Loucy (cell line): ENCODE measurements at regions not wholly inside any gene's neighbourhood (a gene's known extent, or its start where the extent isn't known, plus 50 kb on each side); places are given as distances from the start of the nearest gene placed in this dataset.

Source experiments
- H2AFZ ChIP-seq: fragments of 200-600 bp; sonication (generic); 2 replicates; pipeline ENCODE4 v1.6.0; 2016; ENCODE audit warnings: antibody characterized with exemption, mild to moderate bottlenecking, low read length, moderate library complexity
- H3F3A ChIP-seq: fragments of 200-600 bp; 2 replicates; pipeline ENCODE4 v1.6.0; 2016; ENCODE audit warnings: antibody characterized with exemption, low read depth, mild to moderate bottlenecking
- H3K27me3 ChIP-seq: fragments of 200-600 bp; sonication (generic); 2 replicates; pipeline ENCODE4 v1.6.1; 2014; ENCODE audit warnings: low read length, mild to moderate bottlenecking; ENCODE audit not compliant: insufficient read depth, poor library complexity, severe bottlenecking
- H3K36me3 ChIP-seq: fragments of 200-600 bp; sonication (generic); 2 replicates; pipeline ENCODE4 v1.6.1; 2016; ENCODE audit warnings: low read length; ENCODE audit not compliant: insufficient read depth
- H3K4me1 ChIP-seq: fragments of 200-600 bp; sonication (generic); 2 replicates; pipeline ENCODE4 v1.5.1; 2014; ENCODE audit warnings: low read length, mild to moderate bottlenecking; ENCODE audit not compliant: insufficient read depth, poor library complexity, severe bottlenecking
- H3K4me2 ChIP-seq: fragments of 200-600 bp; sonication (generic); 2 replicates; pipeline ENCODE4 v1.6.0; 2014; ENCODE audit warnings: antibody characterized with exemption, low read length, low read depth, mild to moderate bottlenecking; ENCODE audit not compliant: poor library complexity, severe bottlenecking
- H3K4me3 ChIP-seq: fragments of 200-600 bp; sonication (generic); 2 replicates; pipeline ENCODE4 v1.5.1; 2014; ENCODE audit warnings: low read length, mild to moderate bottlenecking, mixed read lengths; ENCODE audit not compliant: poor library complexity, severe bottlenecking
- H3K79me2 ChIP-seq: fragments of 200-600 bp; sonication (generic); 2 replicates; pipeline ENCODE4 v1.6.1; 2014; ENCODE audit warnings: low read length; ENCODE audit not compliant: insufficient read depth
- H3K9ac ChIP-seq: fragments of 200-600 bp; sonication (generic); 2 replicates; pipeline ENCODE4 v1.6.0; 2014; ENCODE audit warnings: mild to moderate bottlenecking, low read depth, low read length, moderate library complexity; ENCODE audit not compliant: poor library complexity, severe bottlenecking
- H3K9me2 ChIP-seq: fragments of 200-600 bp; sonication (generic); replicated peaks from 2 replicates; pipeline ENCODE4 v1.6.1; 2016; ENCODE audit warnings: low read depth, low read length, mixed read lengths
- H3K9me3 ChIP-seq: fragments of 200-600 bp; sonication (generic); 2 replicates; pipeline ENCODE4 v1.6.1; 2014; ENCODE audit warnings: mild to moderate bottlenecking, antibody characterized with exemption, low read length, low read depth; ENCODE audit not compliant: insufficient read depth
- H4K20me1 ChIP-seq: fragments of 200-600 bp; sonication (generic); 2 replicates; pipeline ENCODE4 v1.6.0; 2014; ENCODE audit warnings: antibody characterized with exemption, low read length, mild to moderate bottlenecking; ENCODE audit not compliant: insufficient read depth, poor library complexity, severe bottlenecking
- CTCF ChIP-seq: fragments of 200-600 bp; sonication (generic); conservative IDR thresholded peaks from 2 replicates; pipeline ENCODE4 v1.5.1; 2014; ENCODE audit warnings: mild to moderate bottlenecking, antibody characterized with exemption, low read length
- EZH2phosphoT487 ChIP-seq: fragments of 200-600 bp; IDR thresholded peaks from 2 replicates; pipeline ENCODE4 v1.6.1; 2018; ENCODE audit warnings: antibody characterized with exemption, mild to moderate bottlenecking, moderate library complexity, borderline replicate concordance

- H3K36me3 ChIP-seq, result no peaks in the 10 kb centered on the region
- no peaks in the 10 kb centered on the region for H4K20me1 ChIP-seq
- no peak for TF ChIP-seq EZH2phosphoT487
- TF ChIP-seq CTCF, result no peak
Measured at GRCh38 chr12:116459916-116460663, 99.1 kb upstream of the MAP1LC3B2 start.

GRCh38 chr12:116461060-116461459 is 98.1 kb upstream of the MAP1LC3B2 start:
- Histone ChIP-seq H3K27me3 (no peaks in the 10 kb centered on the region), H3K4me3 (no peak overlapping the region), H3K4me1 (no peaks in the 10 kb centered on the region), H3K9me2 (no peaks in the 10 kb centered on the region), H4K20me1 (no peaks in the 10 kb centered on the region), H3K36me3 (no peaks in the 10 kb centered on the region), H3K9me3 (no peaks in the 10 kb centered on the region), H3K4me2 (no peak overlapping the region), H3F3A (no peaks in the 10 kb centered on the region), H2AFZ (no peak overlapping the region), H3K9ac (no peak overlapping the region), H3K79me2 (no peaks in the 10 kb centered on the region)
- TF ChIP-seq CTCF (no peak), EZH2phosphoT487 (no peak)

More at GRCh38 chr12:116459916-116460663, 99.1 kb upstream of the MAP1LC3B2 start:
- Histone ChIP-seq H3K4me2 (no peak overlapping the region), H3K9me3 (no peaks in the 10 kb centered on the region), H3K9ac (no peak overlapping the region), H3K4me1 (no peaks in the 10 kb centered on the region), H3K27me3 (no peaks in the 10 kb centered on the region), H3F3A (no peaks in the 10 kb centered on the region), H3K4me3 (no peak overlapping the region), H3K79me2 (no peaks in the 10 kb centered on the region), H3K9me2 (no peaks in the 10 kb centered on the region), H2AFZ (no peak overlapping the region)

- H3K9ac ChIP-seq, result no peak overlapping the region
- no peaks in the 10 kb centered on the region for H3K4me1 ChIP-seq
- no peaks in the 10 kb centered on the region for H3K9me3 ChIP-seq
- no peaks in the 10 kb centered on the region for H3F3A ChIP-seq
- no peaks in the 10 kb centered on the region for H3K36me3 ChIP-seq
- H3K4me3 ChIP-seq, result no peak overlapping the region
- no peaks in the 10 kb centered on the region for H3K79me2 ChIP-seq
- H3K4me2 ChIP-seq, result no peak overlapping the region
- TF ChIP-seq EZH2phosphoT487 (no peak), CTCF (no peak)
- no peaks in the 10 kb centered on the region for H4K20me1 ChIP-seq
- no peak overlapping the region for H2AFZ ChIP-seq
- no peaks in the 10 kb centered on the region for H3K27me3 ChIP-seq
- no peaks in the 10 kb centered on the region for H3K9me2 ChIP-seq
Measured at GRCh38 chr12:116463366-116463765, 95.8 kb upstream of the MAP1LC3B2 start.
